GM12878 (cell line): ENCODE measurements at regions not wholly inside any gene's neighbourhood (a gene's known extent, or its start where the extent isn't known, plus 50 kb on each side); places are given as distances from the start of the nearest gene placed in this dataset.

Experiments
- EZH2 ChIP-seq: IDR thresholded peaks from 2 replicates; pipeline ENCODE4 v1.6.1; 2012; ENCODE audit warnings: low read depth, mild to moderate bottlenecking, control low read depth, inconsistent platforms, low read length, borderline replicate concordance; ENCODE audit not compliant: control insufficient read depth
- NRF1 ChIP-seq: conservative IDR thresholded peaks from 2 replicates; pipeline ENCODE4 v1.6.1; 2011; ENCODE audit warnings: mild to moderate bottlenecking, low read depth, low read length, improper control_type of control experiment
- POLR2A ChIP-seq: IDR thresholded peaks from 2 replicates; pipeline ENCODE4 v1.6.1; 2011; ENCODE audit warnings: low read depth, mild to moderate bottlenecking, low read length
- SUZ12 ChIP-seq: fragments of 200-600 bp; sonication (generic); IDR thresholded peaks from one replicate; pipeline ENCODE4 v1.6.1; 2018; ENCODE audit warnings: antibody characterized with exemption, mild to moderate bottlenecking; ENCODE audit not compliant: unreplicated experiment

- no peak for TF ChIP-seq POLR2A
- TF ChIP-seq EZH2: no peak
- TF ChIP-seq NRF1: no peak
- TF ChIP-seq SUZ12: no peak
Observed at GRCh38 chr1:38396606-38397005, 350.0 kb upstream of the POU3F1 start.
